ENCODE measurements at regions not wholly inside any gene's neighbourhood (a gene's known extent, or its start where the extent isn't known, plus 50 kb on each side); places are given as distances from the start of the nearest gene placed in this dataset.

DNA sequence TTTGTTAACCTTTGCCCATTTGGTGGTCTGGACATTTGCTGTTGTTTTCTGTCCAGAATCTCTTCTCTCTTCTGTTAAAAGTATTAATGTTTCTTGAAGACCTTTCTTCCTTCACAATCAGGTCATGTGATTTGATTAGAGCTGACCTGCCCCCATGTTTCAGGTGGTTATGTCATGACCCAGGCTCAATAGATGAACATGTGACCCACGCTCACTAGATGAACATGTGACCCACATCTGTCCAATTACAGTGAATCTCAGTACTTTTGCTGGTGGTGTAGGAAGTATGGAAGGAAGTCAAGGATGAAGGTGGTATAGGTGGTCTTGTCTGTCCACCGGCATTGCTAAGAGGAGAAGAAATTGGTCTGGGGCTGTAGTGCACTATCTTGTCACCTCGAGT, 289.1 kb upstream of the JAG1 start:
- Histone ChIP-seq H3K4me2 (no peak overlapping the region), H3K27me3 (ENCODE audit: insufficient read depth) (no peaks in the 10 kb centered on the region), H3K9me2 (ENCODE audit: insufficient read depth) (peaks cover 17% of the 10 kb centered on the region), H3K36me3 (ENCODE audit: insufficient read depth) (no peaks in the 10 kb centered on the region), H3F3A (replicated peaks; ENCODE audit: low read depth) (no peaks in the 10 kb centered on the region), H3K4me1 (ENCODE audit: insufficient read depth) (no peaks in the 10 kb centered on the region), H3K79me2 (replicated peaks; ENCODE audit: insufficient read depth) (no peaks in the 10 kb centered on the region), H3K4me3 (no peak overlapping the region), H4K20me1 (replicated peaks; ENCODE audit: insufficient read depth) (no peaks in the 10 kb centered on the region), H3K27ac (ENCODE audit: low read depth) (no peak overlapping the region), H2AFZ (no peak overlapping the region)
- no peaks in the 10 kb centered on the region for H3K4me1 Mint-ChIP-seq
- no peaks in the 10 kb centered on the region for H3K9me3 Mint-ChIP-seq
- TF ChIP-seq, protein P1, sequence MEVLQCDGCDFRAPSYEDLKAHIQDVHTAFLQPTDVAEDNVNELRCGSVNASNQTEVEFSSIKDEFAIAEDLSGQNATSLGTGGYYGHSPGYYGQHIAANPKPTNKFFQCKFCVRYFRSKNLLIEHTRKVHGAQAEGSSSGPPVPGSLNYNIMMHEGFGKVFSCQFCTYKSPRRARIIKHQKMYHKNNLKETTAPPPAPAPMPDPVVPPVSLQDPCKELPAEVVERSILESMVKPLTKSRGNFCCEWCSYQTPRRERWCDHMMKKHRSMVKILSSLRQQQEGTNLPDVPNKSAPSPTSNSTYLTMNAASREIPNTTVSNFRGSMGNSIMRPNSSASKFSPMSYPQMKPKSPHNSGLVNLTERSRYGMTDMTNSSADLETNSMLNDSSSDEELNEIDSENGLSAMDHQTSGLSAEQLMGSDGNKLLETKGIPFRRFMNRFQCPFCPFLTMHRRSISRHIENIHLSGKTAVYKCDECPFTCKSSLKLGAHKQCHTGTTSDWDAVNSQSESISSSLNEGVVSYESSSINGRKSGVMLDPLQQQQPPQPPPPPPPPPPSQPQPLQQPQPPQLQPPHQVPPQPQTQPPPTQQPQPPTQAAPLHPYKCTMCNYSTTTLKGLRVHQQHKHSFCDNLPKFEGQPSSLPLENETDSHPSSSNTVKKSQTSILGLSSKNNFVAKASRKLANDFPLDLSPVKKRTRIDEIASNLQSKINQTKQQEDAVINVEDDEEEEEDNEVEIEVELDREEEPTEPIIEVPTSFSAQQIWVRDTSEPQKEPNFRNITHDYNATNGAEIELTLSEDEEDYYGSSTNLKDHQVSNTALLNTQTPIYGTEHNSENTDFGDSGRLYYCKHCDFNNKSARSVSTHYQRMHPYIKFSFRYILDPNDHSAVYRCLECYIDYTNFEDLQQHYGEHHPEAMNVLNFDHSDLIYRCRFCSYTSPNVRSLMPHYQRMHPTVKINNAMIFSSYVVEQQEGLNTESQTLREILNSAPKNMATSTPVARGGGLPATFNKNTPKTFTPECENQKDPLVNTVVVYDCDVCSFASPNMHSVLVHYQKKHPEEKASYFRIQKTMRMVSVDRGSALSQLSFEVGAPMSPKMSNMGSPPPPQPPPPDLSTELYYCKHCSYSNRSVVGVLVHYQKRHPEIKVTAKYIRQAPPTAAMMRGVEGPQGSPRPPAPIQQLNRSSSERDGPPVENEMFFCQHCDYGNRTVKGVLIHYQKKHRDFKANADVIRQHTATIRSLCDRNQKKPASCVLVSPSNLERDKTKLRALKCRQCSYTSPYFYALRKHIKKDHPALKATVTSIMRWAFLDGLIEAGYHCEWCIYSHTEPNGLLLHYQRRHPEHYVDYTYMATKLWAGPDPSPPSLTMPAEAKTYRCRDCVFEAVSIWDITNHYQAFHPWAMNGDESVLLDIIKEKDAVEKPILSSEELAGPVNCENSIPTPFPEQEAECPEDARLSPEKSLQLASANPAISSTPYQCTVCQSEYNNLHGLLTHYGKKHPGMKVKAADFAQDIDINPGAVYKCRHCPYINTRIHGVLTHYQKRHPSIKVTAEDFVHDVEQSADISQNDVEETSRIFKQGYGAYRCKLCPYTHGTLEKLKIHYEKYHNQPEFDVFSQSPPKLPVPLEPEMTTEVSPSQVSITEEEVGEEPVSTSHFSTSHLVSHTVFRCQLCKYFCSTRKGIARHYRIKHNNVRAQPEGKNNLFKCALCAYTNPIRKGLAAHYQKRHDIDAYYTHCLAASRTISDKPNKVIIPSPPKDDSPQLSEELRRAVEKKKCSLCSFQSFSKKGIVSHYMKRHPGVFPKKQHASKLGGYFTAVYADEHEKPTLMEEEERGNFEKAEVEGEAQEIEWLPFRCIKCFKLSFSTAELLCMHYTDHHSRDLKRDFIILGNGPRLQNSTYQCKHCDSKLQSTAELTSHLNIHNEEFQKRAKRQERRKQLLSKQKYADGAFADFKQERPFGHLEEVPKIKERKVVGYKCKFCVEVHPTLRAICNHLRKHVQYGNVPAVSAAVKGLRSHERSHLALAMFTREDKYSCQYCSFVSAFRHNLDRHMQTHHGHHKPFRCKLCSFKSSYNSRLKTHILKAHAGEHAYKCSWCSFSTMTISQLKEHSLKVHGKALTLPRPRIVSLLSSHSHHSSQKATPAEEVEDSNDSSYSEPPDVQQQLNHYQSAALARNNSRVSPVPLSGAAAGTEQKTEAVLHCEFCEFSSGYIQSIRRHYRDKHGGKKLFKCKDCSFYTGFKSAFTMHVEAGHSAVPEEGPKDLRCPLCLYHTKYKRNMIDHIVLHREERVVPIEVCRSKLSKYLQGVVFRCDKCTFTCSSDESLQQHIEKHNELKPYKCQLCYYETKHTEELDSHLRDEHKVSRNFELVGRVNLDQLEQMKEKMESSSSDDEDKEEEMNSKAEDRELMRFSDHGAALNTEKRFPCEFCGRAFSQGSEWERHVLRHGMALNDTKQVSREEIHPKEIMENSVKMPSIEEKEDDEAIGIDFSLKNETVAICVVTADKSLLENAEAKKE (CRISPR knock-in tag; IDR thresholded peaks at IDR 0.05): no peak
- TF ChIP-seq, protein P2, sequence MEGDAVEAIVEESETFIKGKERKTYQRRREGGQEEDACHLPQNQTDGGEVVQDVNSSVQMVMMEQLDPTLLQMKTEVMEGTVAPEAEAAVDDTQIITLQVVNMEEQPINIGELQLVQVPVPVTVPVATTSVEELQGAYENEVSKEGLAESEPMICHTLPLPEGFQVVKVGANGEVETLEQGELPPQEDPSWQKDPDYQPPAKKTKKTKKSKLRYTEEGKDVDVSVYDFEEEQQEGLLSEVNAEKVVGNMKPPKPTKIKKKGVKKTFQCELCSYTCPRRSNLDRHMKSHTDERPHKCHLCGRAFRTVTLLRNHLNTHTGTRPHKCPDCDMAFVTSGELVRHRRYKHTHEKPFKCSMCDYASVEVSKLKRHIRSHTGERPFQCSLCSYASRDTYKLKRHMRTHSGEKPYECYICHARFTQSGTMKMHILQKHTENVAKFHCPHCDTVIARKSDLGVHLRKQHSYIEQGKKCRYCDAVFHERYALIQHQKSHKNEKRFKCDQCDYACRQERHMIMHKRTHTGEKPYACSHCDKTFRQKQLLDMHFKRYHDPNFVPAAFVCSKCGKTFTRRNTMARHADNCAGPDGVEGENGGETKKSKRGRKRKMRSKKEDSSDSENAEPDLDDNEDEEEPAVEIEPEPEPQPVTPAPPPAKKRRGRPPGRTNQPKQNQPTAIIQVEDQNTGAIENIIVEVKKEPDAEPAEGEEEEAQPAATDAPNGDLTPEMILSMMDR (conservative IDR thresholded peaks at IDR 0.05; ENCODE audit: low read depth in 2 of 2): no peak
- no peak overlapping the region for H3K27ac Mint-ChIP-seq
- no peaks in the 10 kb centered on the region for H3K36me3 Mint-ChIP-seq (ENCODE audit: low read depth)
- no peak for DNase-seq (ENCODE audit: low spot score)
- H3K27me3 Mint-ChIP-seq (ENCODE audit: insufficient read depth, low read depth, poor library complexity): no peaks in the 10 kb centered on the region
- no peak overlapping the region for H3K4me3 Mint-ChIP-seq
- no peak for ATAC-seq

DNA sequence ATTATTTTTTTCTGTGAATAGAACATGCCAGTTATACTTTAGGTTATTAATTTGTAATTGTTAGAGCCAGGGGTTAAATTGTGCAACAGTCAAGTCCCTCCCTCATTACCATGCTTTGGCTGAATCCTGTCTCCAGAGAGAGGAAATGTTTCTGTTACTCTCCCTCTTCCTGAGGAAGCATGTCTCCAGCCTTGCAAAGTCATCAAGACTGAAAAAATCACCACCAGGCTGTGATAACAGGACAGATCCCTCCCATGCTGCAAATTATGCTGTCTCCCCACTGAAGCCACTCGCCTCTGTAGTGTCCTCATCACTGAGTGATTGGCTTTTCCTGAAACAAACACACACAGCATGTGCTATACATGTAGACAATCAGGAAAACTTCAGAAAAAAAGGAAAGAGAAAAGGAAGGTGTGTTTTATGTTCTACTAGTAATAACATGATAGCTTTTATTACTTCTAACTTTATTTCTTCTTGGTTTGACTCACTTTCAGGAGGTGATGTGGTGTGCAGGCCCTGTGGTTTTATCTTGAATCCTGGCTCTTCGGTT, 290.0 kb upstream of the JAG1 start:
- Histone ChIP-seq H3K9me2 (ENCODE audit: insufficient read depth) (peaks cover 19% of the 10 kb centered on the region), H3K4me3 (no peak overlapping the region), H2AFZ (no peak overlapping the region), H3K27ac (ENCODE audit: low read depth) (no peak overlapping the region), H3K79me2 (replicated peaks; ENCODE audit: insufficient read depth) (no peaks in the 10 kb centered on the region), H3K27me3 (ENCODE audit: insufficient read depth) (no peaks in the 10 kb centered on the region), H3K4me1 (ENCODE audit: insufficient read depth) (no peaks in the 10 kb centered on the region), H3F3A (replicated peaks; ENCODE audit: low read depth) (no peaks in the 10 kb centered on the region), H3K36me3 (ENCODE audit: insufficient read depth) (no peaks in the 10 kb centered on the region), H4K20me1 (replicated peaks; ENCODE audit: insufficient read depth) (no peaks in the 10 kb centered on the region), H3K4me2 (no peak overlapping the region)
- Mint-ChIP-seq H3K27me3 (ENCODE audit: insufficient read depth, low read depth, poor library complexity) (no peaks in the 10 kb centered on the region), H3K36me3 (ENCODE audit: low read depth) (no peaks in the 10 kb centered on the region), H3K27ac (no peak overlapping the region), H3K4me1 (no peaks in the 10 kb centered on the region), H3K4me3 (no peak overlapping the region), H3K9me3 (no peaks in the 10 kb centered on the region)
- TF ChIP-seq EZH2 (IDR thresholded peaks at IDR 0.05; ENCODE audit: low read depth, unreplicated experiment) (no peak), EZH2phosphoT487 (IDR thresholded peaks at IDR 0.05; ENCODE audit: unreplicated experiment) (no peak), JUNB (IDR thresholded peaks at IDR 0.05; ENCODE audit: unreplicated experiment) (no peak), ZNF114 (CRISPR knock-in tag; IDR thresholded peaks at IDR 0.05) (no peak)
- ATAC-seq: no peak
- DNase-seq (ENCODE audit: low spot score): no peak

Data from GM23338 (cell line).